ENCODE measurements at regions not wholly inside any gene's neighbourhood (a gene's known extent, or its start where the extent isn't known, plus 50 kb on each side); places are given as distances from the start of the nearest gene placed in this dataset.

DNA sequence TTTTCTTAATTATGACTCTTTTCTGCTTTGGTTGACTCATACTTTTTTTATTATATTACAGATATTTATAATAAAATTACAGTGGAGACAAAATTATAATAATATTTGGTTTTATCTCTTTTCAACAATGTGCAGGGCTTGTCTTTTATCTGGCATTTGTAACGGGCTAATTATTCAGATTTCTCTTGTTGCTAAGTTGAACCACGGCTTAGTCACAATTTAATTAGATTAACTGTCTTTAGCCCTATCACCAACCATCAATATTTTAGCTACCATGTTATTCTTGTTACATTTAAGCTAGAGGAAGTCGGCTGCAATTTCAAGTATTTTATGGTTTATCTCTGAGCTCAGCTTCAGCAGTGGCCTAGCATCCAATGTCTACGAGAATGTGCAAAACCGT, 798.9 kb upstream of the CA10 start:
- 79 to 88% (median 86%) methylated on average over 5 of the region's 5 CpGs for WGBS, 5 donors
- no peaks in the 10 kb centered on the region for H3K36me3 ChIP-seq
- no peak for DNase-seq
- no peak overlapping the region for H3K27ac ChIP-seq
- intact Hi-C loops (cut with DNase I; ENCODE audit: low total_unique reads): no loop called here
- H3K9me3 ChIP-seq: no peaks in the 10 kb centered on the region
- no peaks in the 10 kb centered on the region for H3K4me1 ChIP-seq
- H3K27me3 ChIP-seq: no peaks in the 10 kb centered on the region
- H3K4me3 ChIP-seq: no peak overlapping the region
- TF ChIP-seq POLR2A (IDR thresholded peaks at IDR 0.05) (no peak), POLR2AphosphoS5 (IDR thresholded peaks at IDR 0.05) (no peak), EP300 (IDR thresholded peaks at IDR 0.05) (no peak)
- TF ChIP-seq, protein P1, sequence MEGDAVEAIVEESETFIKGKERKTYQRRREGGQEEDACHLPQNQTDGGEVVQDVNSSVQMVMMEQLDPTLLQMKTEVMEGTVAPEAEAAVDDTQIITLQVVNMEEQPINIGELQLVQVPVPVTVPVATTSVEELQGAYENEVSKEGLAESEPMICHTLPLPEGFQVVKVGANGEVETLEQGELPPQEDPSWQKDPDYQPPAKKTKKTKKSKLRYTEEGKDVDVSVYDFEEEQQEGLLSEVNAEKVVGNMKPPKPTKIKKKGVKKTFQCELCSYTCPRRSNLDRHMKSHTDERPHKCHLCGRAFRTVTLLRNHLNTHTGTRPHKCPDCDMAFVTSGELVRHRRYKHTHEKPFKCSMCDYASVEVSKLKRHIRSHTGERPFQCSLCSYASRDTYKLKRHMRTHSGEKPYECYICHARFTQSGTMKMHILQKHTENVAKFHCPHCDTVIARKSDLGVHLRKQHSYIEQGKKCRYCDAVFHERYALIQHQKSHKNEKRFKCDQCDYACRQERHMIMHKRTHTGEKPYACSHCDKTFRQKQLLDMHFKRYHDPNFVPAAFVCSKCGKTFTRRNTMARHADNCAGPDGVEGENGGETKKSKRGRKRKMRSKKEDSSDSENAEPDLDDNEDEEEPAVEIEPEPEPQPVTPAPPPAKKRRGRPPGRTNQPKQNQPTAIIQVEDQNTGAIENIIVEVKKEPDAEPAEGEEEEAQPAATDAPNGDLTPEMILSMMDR (IDR thresholded peaks at IDR 0.05): no peak

DNA sequence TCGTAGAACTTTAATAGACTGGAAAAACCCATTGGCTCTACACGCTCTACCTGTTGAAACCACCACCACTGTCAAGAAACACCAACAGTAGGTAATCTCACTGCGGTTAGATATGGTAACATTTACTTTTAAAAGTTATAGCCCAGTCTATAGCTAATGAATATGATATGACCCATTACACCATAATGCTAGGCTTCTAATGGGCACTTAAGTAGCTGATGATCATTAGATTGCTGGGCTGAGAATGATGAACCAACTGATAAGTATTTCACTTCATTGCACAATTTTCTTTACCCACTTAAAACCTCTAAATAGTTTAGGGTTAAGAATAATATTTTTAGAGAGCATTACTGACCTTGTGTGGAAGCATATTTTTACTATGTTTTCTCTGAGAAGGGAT, 788.9 kb upstream of the CA10 start:
- Histone ChIP-seq H3K27ac (no peak overlapping the region), H3K4me3 (no peak overlapping the region), H3K4me1 (no peaks in the 10 kb centered on the region), H3K9me3 (no peaks in the 10 kb centered on the region), H3K27me3 (no peaks in the 10 kb centered on the region), H3K36me3 (no peaks in the 10 kb centered on the region)
- 58 to 62% (median 60%) methylated on average over 3 of the region's 3 CpGs for WGBS, 5 donors
- TF ChIP-seq POLR2AphosphoS5 (IDR thresholded peaks at IDR 0.05): no peak
- TF ChIP-seq POLR2A (IDR thresholded peaks at IDR 0.05): no peak
- TF ChIP-seq, protein P1 (IDR thresholded peaks at IDR 0.05): no peak
- no peak for TF ChIP-seq EP300 (IDR thresholded peaks at IDR 0.05)
- DNase-seq: no peak
- intact Hi-C loops (cut with DNase I; ENCODE audit: low total_unique reads): no loop called here

DNA sequence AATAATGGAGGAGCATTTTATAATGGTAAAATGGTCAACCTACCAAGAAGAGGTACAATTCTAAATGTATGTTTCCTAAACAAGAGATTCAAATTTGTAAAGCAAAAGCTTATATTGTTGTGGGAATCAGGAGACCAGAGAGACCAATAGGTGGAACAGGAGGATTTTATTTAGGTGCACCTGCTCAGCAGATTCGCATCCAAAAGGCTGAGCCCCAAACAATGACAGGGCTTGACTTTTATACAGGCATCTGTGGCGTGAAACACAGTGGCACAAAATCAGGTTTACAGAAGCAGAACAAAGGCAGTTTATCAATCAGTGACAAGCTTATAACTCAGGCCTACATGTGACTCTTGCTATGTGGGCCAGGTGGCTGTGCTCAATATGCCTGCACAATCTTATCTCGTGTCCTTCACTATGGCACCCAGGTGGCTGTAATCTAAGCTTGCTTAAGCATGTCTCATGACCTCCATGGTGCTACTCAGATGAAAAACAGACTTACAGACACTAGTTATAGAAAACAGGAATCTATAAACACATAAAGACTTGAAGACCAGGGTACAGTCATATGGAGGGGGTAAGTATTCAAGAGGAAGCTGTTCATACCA, 780.2 kb upstream of the CA10 start:
- Histone ChIP-seq H3K27me3 (no peaks in the 10 kb centered on the region), H3K27ac (no peak overlapping the region), H3K36me3 (no peaks in the 10 kb centered on the region), H3K9me3 (peaks cover 0 to 33% (median 22%) of the 10 kb centered on the region in 4 donors), H3K4me3 (no peak overlapping the region), H3K4me1 (no peaks in the 10 kb centered on the region)
- TF ChIP-seq, protein P1 (IDR thresholded peaks at IDR 0.05): no peak
- intact Hi-C loops (cut with DNase I; ENCODE audit: low total_unique reads): no loop called here
- 67 to 79% (median 69%) methylated on average over 3 of the region's 3 CpGs for WGBS, 5 donors
- no peak for DNase-seq

DNA sequence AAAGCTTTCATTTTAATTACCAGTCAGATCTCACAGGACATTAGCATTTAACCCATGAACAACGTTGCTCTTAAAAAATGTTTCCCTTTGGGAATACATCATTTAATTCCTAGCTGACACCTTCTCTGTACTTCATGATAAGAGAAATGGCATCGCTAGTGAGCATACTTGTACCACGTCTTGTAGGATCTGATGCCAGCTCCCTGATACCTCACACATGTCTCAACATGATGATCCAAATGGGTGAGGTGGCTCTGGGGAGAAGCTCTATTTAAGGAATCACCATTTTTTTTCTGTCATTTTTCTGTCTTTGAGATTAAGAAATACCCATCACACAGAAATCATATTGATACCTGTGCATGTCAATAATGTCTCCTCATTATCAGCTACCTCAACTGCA, 772.1 kb upstream of the CA10 start:
- Histone ChIP-seq H3K27me3 (no peaks in the 10 kb centered on the region), H3K9me3 (no peaks in the 10 kb centered on the region), H3K27ac (no peak overlapping the region), H3K36me3 (no peaks in the 10 kb centered on the region), H3K4me1 (no peaks in the 10 kb centered on the region), H3K4me3 (no peak overlapping the region)
- TF ChIP-seq, protein P1 (IDR thresholded peaks at IDR 0.05): no peak
- no peak for TF ChIP-seq POLR2A (IDR thresholded peaks at IDR 0.05)
- TF ChIP-seq EP300 (IDR thresholded peaks at IDR 0.05): no peak
- TF ChIP-seq POLR2AphosphoS5 (IDR thresholded peaks at IDR 0.05): no peak
- no peak for DNase-seq
- intact Hi-C loops (cut with DNase I; ENCODE audit: low total_unique reads): no loop called here
- WGBS, 5 donors: 86 to 89% (median 87%) methylated on average over 3 of the region's 3 CpGs

All from stomach (tissue), 8 donors.